SU-DHL-6 (cell line): ENCODE measurements at regions not wholly inside any gene's neighbourhood (a gene's known extent, or its start where the extent isn't known, plus 50 kb on each side); places are given as distances from the start of the nearest gene placed in this dataset.

Experiments
- CTCF ChIP-seq: fragments of 200-600 bp; sonication (generic); IDR thresholded peaks from one replicate; pipeline ENCODE4 v1.5.1; 2017; ENCODE audit warnings: antibody characterized with exemption, mild to moderate bottlenecking, low read length, moderate library complexity; ENCODE audit not compliant: insufficient read depth, poor library complexity, severe bottlenecking
- EZH2phosphoT487 ChIP-seq: fragments of 200-600 bp; sonication (generic), shearing (Covaris generic); conservative IDR thresholded peaks from 2 replicates; pipeline ENCODE4 v1.6.1; 2018; ENCODE audit warnings: mild to moderate bottlenecking, antibody characterized with exemption, low read length, moderate library complexity, mixed read lengths

- TF ChIP-seq CTCF (no peak), EZH2phosphoT487 (no peak)
Measured at GRCh38 chr20:16215041-16215440, 358.2 kb downstream of the KIF16B start.
